ENCODE measurements at regions not wholly inside any gene's neighbourhood (a gene's known extent, or its start where the extent isn't known, plus 50 kb on each side); places are given as distances from the start of the nearest gene placed in this dataset.

DNA sequence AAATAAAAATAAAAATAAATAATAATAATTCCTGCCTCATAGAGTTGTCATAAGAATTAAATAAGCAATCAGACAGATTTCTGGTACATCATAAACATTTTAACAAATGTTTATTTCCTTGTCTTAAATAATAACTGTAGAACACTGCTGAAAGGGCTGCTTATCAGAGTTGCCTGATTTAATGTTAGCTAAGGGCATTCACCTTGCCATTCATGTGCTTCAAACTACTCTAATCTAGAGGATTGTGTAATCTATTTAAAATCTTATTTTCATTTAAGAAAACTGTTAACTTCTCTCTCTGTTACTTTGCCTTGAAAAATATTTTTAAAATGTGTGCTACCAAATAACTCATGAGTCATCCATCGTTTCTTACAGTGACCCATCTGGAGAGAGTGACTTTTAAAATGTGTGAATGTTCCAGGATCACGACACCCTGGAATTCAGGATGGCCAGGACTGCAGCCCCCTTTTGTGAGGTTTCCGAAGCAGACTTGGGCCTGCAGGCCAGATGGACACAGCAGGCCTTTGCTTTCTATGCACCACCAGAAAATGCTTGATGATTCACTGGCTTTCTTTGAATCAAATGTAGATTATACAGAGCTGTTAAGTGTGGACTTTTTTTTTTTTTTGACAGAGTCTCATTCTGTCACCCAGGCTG lies 109.1 kb upstream of the TNS3 start:
- no peak for DNase-seq (ENCODE audit: low spot score)

DNA sequence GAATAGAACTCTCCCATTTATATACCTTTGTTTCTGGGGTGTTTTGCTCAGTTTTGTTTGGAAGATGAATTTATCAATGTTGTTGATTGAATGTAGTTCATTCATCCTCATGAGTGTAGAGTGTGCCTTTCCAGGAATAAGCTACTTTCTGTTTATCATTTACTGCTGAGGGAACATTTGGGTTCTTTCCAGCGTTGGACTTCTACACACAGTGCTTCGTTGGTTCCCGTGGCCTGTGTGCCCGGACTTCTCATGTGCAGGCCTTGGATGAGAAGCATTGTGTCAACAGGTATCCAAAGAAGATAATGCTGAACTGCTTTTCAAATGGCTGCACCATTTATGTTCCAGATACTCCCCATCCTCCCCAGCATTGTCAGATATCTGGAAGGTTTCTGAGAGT lies 107.6 kb upstream of the TNS3 start:
- DNase-seq (ENCODE audit: low spot score), result no peak

DNA sequence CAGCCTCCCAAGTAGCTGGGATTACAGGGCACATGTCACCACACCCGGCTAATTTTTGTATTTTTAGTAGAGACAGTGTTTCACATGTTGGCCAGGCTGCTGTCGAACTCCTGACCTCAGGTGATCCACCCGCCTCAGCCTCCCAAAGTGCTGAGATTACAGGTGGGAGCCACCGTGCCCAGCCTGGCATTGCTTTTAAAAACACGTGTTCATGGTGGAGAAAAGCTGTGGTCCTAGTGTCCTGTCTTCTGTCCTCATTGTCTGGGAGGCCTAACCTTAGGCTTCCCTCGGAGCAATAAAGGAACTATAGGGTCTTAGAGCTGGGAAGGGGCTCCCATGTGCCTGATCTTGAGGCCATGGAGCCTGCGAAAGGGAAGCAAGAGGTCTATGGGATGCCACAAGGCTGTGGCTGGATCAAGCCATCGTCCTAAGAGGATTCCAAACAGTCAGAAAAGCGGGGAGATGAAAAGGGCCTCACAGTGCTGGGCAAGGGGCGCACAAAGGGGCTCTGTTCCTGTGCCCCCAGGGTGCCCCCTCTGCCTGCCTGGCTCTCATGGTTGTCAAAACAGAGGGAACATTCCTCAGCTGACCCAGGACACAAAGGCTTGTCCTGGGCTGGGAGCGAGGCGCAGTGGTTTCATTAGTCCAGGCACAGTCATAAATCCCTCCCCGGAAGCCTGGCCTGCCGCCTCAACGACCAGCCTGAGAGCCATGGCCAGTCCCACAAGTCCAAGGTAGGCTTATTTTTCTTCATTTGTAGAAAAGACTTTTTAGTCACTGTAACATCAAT lies 106.6 kb upstream of the TNS3 start:
- no peak for DNase-seq (ENCODE audit: low spot score)

DNA sequence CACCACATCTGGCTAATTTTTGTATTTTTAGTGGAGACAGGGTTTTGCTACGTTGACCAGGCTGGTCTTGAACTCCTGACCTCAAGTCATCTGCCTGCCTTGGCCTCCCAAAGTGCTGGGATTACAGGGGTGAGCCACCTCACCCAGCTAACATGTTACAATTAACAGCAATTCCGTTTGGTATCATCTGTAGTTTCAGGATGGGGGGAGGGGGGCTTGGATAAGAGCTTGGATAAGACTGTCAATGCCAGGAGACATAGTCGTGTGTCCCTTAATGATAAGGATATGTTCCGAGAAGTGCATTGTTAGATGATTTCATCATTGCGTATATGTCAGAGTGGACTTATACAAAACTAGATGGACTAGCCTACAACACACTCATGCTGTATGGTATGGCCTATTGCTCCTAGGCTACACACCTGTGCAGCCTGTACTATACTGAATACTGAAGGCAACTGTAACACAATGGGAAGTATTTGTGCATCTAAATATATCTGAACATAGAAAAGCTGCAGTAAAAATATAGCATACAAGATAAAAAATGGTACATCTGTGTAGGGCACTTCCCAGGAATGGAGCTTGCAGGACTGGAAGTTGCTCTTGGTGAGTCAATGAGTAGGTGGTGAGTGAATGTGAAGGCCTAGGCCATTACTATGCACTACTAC lies 103.9 kb upstream of the TNS3 start:
- no peak for DNase-seq (ENCODE audit: low spot score)

DNA sequence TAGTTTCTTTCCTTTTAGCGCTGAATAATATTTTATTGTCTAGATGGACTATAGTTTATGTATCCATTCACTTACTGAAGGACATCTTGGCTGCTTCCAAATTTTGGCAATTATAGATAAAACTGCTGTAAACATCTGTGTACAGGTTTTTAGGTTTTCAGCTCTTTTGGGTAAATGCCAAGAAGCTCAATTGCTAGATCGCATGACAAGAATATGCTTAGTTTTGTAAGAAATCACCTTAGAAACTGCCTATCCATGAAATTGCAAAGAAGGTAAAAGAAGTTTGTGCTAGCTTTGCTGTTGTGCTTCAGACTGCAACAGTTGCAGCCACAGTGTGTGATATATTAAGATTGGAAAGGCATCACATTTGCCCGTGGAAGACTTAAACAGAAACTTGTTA lies 103.2 kb upstream of the TNS3 start:
- DNase-seq (ENCODE audit: low spot score), result no peak

DNA sequence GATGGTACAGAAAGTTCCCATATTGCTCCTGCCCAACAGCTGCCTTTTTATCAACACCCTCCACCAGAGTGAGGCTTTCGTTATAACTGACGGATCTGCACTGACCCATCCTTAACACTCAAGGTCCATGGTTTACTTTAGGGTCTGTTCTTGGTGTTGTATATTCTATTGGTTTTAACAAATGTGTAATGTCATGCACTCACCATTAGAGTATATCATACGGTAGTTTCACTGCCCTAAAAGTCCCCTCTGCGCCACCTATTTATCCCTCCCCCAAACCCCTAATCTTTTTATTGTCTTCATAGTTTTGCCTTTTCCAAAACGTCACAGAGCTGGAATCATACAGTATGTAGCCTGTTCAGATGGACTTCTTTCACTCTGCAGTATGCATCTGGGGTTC lies 102.8 kb upstream of the TNS3 start:
- no peak for DNase-seq (ENCODE audit: low spot score)

DNA sequence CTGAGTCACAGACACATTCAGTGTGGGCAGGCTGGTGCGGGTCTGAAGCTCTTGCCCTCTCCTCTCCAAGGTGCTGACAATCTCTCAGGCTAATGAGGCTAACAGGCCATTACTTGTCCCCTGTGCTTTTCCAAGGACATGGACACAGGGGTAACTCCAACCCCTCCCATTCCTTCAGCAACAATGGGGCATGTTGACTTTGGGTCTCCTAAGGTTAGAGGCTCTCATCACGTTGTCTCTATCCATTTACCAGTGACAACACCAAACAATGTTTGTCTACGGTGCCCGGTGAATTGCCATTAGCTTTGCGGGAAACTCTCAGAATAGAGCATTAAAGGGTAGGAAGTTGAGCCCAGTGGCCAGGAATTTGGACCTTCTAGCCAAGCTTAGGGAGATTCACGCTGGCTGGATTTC lies 101.6 kb upstream of the TNS3 start:
- DNase-seq (ENCODE audit: low spot score), result no peak

DNA sequence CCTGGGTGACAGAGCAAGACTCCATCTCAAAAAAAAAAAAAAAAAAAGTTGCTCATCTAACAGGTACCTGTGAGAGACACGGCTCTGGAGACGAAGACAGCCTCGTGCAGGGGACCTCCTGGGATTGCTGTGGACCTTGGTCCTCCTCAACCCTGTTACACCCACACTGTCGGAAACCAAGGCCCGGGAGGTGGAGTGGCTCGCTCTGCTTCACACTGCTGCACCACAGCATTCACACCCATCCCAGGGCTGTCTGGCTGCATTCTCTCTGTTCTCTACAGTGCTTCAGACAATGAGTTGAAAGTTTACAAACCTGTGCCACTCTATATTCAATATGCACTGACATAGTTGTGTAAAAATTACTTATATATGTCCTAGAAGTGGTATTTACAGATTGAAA lies 101.0 kb upstream of the TNS3 start:
- no peak for DNase-seq (ENCODE audit: low spot score)

DNA sequence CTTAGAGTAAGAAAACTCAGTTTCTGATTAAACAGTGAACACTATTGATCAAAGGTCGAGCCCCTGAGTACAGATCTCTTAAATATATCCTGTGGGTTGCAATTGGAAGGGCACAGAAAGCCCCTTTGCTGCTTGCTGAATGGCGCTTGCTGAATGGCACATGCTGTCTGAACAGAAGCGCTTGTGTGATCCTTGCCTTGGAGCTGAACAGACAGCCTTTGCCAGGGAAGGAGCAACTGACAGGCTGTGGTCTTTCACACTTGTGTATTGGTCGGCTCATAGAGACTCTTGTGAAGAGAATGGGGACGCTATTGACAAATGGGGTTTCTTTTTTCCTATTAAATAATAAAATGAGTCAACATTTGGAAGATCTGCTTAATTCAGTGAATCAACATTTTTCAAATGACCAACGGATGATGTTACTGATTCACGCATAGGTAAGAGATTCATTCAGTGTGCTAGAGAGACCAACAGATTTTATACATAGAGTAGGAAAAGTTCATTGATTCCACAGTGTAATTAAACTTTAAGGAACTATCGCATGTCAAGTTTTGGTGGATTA lies 99.4 kb upstream of the TNS3 start:
- no peak for DNase-seq (ENCODE audit: low spot score)

DNA sequence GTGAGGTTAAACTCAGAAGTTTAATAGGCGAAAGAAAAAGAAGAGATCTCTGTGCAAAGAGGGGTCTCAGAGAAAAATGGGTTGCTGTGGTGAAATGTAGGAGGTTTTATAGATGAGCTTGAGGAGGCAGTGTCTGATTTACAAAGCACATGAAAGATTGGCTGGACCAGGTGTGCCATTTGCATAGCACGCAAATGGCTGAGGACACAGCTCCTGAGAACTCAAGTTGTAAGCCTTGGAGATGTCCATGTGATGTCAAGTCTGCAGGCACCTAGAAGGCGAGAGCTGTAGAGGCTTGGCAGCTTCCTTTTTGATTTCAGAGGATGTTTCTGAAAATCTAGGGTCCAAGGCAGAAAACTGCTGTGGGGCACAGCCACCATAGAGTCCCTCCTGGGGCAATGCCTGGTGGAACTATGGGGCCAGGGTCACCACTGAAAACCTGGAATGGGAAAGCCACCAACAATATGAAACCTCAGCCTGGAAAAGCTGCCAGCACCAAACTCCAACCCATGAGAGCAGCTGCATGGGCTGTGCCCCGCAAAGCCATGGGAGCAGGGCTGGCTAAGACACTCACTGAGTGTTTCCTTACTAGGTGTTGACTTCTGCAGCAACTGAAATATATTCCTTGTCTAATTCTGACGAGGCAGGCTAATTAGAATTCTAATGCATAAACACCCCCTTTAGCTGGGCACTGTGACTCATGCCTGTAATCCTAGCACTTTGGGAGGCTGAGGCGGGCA lies 96.9 kb upstream of the TNS3 start:
- DNase-seq (ENCODE audit: low spot score), result no peak

DNA sequence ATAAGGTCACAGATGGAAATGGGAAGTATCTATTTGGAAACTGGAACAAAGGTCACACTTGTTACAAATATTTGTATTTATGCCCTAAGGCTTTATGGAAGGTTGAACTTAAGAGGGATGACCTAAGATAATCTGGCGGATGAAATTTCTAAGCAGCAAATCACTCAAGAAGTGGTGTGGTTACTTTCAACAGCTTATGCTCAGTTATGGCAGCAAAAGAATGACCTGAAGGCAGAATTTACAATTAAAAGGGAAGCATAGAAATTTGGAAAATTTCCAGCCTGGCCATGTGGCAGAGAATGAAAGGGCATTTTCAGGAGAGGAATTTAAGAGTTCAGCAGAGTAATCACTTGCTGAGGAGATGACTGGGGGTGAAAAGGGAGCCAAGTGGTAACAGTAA lies 95.8 kb upstream of the TNS3 start:
- DNase-seq (ENCODE audit: low spot score), result no peak

DNA sequence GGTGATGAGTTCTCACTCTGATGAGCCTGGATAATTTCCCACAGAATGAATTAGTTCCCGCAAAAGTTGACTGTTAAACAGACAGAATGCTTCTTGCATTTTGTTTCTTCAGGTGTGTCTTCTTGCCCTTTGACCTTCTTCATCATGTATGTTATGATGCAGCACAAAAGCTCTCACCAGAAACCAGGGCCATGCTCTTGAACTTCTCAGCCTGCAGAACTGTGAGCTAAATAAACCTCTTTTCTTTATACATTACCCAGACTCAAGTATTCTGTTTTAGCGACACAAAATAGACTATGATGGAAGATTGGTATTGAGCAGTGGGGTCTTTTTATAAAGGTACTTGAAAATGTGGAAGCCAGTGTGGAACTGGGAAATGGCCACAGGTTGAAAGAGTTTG lies 95.2 kb upstream of the TNS3 start:
- no peak for DNase-seq (ENCODE audit: low spot score)

DNA sequence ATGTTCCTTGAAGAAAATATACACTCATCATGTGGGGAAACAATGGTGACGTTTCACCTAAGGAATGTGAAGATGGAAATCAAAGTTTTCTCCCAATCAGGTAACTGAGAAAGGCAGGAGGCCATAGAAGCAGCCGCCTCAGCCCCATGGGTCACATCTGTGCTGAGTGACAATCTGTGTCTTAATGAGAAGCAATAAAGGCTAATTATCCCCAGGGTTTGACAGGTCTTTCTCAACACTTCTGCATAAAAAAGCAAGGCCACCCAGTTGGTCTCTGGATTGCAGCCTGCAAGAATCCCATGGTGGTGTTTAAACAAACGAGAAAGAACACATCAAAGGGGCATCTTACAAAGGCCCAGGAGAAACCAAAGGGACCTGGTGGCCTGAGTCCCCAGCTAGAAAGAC lies 91.1 kb upstream of the TNS3 start:
- no peak for DNase-seq (ENCODE audit: low spot score)

DNA sequence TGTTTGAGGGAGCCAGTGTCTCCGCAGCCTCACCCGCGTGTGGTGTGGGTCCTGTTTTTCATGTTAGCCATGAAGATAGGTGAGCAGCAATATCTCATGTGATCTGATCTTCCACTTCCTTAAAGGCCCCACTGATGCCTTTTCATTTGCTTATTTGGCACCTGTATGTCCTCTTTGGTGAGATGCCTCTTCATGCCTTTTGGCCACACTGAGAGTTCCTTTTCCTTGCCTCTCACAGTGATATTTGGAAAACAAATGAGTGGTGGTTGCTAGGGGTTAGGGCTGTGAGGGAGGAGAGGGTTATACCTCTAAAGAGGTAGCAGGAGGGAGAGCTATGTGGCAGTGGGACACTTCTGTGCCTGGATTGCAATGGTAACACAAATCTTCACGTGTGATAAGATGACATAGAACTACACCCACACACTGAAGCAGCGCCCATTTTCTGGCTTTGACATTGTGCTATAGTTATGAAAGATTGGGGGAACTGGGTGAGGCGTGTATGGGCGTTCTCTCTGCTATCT lies 90.4 kb upstream of the TNS3 start:
- DNase-seq (ENCODE audit: low spot score), result no peak

DNA sequence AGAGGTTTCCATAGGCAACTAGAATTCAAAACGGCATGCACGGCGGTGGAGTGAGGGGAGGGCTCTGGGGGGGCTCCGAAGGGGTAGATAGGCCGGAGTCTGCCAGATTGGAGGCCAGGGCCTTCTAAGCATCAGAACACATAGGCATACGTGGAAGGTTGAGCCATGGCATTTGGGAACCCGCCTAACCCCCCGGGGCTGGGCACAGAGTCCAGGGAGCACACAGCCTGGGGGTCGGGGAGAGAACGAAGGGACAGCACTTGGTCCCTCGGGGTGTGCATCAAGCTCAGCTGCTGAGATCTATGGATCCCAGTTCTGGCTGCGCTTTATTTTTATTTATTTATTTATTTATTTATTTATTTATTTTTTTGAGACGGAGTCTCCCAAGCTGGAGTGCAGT lies 89.4 kb upstream of the TNS3 start:
- DNase-seq (ENCODE audit: low spot score), result no peak

DNA sequence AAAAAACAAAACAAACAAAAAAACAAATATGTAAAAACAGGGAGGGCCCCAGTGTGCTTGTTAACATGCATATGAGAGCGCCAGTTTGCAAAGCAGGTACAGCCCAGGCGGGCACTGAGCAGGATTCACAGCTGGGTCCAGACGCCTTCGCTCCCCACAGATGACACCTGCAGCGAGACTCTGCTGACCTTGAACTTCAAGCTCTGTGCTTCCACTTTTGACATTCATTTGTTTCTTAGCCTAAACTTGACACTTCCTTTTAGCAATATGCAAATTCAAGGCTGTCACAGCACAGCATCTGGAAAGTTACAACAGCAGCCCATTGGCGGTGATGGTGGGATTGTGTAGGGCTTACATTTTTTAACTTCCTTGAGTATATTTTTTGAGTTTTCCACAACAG lies 88.8 kb upstream of the TNS3 start:
- no peak for DNase-seq (ENCODE audit: low spot score)

DNA sequence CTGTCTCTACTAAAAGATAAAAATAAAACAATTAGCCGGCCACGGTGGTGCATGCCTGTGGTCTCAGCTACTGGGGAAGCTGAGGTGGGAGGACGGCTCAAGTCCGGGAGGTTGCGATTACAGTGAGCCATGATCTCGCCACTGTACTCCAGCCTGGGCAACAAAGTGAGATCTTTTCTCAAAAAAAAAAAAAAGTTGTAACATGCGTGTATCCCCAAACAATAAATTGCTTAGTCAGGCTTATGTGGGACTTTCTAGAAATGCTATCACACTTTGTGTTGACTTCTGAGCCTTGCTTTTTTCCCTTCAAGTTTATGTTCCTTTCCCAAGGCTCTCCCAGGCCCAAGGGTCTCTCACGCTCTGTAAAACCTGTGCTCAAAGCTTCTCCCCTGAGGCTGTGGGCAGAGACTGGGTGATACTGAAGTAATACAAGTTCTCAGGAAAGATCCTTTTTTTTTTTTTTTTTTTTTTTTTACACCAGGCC lies 88.0 kb upstream of the TNS3 start:
- peak; percentile 67 for DNase-seq (ENCODE audit: low spot score)

DNA sequence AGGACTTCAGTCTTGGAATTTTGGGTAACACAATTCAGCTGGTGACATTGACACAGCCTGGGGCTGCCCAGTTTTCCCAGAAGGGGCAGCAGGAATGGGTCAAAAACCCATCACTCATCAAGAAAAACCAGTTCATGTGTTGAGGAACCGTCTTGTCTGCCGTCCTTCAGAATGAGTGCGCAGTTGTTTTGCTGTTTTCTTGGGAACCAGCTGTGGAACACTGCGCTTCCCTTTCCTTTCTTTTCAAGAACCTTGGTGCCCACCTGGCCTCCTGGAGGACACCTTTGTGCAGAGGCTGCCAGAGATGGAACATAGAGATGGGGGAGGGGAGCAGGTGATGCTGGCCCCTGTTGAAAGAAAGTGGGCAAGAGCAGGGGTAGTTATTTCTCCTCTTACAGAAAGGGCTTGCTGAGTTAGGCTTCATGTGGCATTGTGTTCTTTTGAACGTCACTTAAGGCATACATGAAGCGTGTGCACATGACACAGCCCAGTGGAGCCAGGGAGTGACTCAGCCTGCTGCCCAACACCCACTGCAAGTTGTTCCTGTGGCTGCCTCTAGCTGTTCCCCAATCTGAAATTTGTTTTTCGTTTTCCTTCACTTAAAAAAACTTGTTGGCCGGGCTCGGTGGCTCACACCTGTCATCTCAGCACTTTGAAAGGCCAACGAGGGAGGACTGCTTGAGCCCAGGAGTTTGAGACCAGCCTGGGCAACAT lies 87.4 kb upstream of the TNS3 start:
- peak; percentile 85 for DNase-seq (ENCODE audit: low spot score)

DNA sequence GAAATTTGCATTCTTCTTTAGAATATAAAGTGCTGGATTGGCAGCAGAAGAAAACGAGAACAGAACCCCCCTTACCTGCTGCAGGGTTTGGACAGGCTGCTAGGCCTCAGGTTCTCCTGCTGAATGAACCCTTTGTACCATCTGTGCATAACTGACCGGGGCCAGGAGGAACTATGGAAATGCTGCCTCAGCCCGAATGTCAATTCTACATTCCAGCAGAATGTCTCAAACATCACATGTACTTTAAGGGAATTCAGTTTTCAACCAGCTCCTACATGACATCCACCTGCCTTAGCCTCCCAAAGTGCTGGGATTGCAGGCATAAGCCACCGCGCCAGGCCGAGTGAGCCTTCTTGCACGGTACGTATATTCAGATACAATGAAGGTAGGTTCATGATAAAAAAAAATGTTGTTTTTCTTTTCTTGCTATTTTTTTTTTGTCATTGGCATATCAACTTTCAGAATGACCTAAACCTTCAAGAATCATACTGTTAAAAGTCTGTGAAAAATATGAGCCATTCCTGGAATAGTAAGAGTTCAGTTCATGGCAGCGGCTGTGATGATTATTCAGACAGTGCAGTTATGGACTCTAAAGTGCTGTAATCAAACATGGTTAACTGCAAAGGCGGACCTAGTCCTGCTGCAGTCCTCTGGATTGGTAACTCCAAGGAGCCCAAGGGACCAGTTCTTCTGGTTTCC lies 84.4 kb upstream of the TNS3 start:
- no peak for DNase-seq (ENCODE audit: low spot score)

DNA sequence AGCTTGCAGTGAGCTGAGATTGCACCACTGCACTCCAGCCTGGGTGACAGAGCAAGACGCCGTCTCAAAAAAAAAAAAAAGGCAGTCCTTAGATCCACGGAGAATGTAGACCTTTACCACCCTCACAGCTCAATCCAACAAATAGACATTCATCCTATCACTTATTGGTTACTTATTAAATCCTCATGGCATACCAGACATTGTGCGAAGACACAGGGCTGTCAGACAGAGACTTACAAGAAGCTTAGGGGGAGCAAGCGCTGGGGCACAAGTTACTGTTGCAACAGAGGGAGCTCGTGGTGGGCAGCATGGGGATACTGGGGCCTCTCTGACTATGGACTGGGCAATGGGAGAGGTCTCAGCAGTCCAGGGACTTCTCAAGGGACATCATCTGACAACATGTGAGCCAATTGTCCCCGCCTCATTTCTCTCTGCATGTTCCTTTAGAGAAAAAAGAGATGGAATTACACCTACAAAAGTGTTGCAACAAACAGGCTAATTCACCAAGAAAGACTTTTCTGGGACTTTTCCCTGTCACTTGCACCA lies 82.8 kb upstream of the TNS3 start:
- DNase-seq (ENCODE audit: low spot score), result no peak
